ENCODE measurements at regions not wholly inside any gene's neighbourhood (a gene's known extent, or its start where the extent isn't known, plus 50 kb on each side); places are given as distances from the start of the nearest gene placed in this dataset.
"Not testable (repeated sequence)": the region's sequence is repeated elsewhere in the genome, so short reads cannot be mapped to it uniquely, and the experiment has no call there.

GRCh38 chr11:115616971-115617370 lies 112.8 kb upstream of the CADM1 start:
- DNase-seq (ENCODE audit: insufficient read length, low spot score), result no peak
- no peak for FAIRE-seq

GRCh38 chr11:115613986-115614632 lies 109.9 kb upstream of the CADM1 start:
- no peak for DNase-seq (ENCODE audit: insufficient read length, low spot score)
- FAIRE-seq, result no peak

- FAIRE-seq (no peak), DNase-seq (ENCODE audit: insufficient read length, low spot score) (no peak)
Measured at GRCh38 chr11:115613004-115613403, 108.8 kb upstream of the CADM1 start.

- DNase-seq (ENCODE audit: insufficient read length, low spot score) (no peak), FAIRE-seq (no peak)
Measured at GRCh38 chr11:115612046-115612730, 108.0 kb upstream of the CADM1 start.

GRCh38 chr11:115611343-115611742 lies 107.1 kb upstream of the CADM1 start:
- no peak for DNase-seq (ENCODE audit: insufficient read length, low spot score)
- FAIRE-seq, result no peak

GRCh38 chr11:115610908-115611307 lies 106.7 kb upstream of the CADM1 start:
- no peak for FAIRE-seq

GRCh38 chr11:115610234-115610633 lies 106.0 kb upstream of the CADM1 start:
- FAIRE-seq; DNase-seq (ENCODE audit: insufficient read length, low spot score): not testable (repeated sequence)

More at GRCh38 chr11:115610908-115611307, 106.7 kb upstream of the CADM1 start:
- DNase-seq (ENCODE audit: insufficient read length, low spot score), result no peak

GRCh38 chr11:115608976-115609375 lies 104.8 kb upstream of the CADM1 start:
- FAIRE-seq, result no peak
- DNase-seq (ENCODE audit: insufficient read length, low spot score), result no peak

GRCh38 chr11:115607621-115608221 lies 103.5 kb upstream of the CADM1 start:
- no peak for FAIRE-seq
- no peak for DNase-seq (ENCODE audit: insufficient read length, low spot score)

GRCh38 chr11:115606498-115607220 lies 102.4 kb upstream of the CADM1 start:
- no peak for FAIRE-seq
- no peak for DNase-seq (ENCODE audit: insufficient read length, low spot score)

GRCh38 chr11:115605871-115606497 lies 101.8 kb upstream of the CADM1 start:
- FAIRE-seq, result no peak

GRCh38 chr11:115605397-115605796 lies 101.2 kb upstream of the CADM1 start:
- FAIRE-seq; DNase-seq (ENCODE audit: insufficient read length, low spot score): not testable (repeated sequence)

More at GRCh38 chr11:115605871-115606497, 101.8 kb upstream of the CADM1 start:
- no peak for DNase-seq (ENCODE audit: insufficient read length, low spot score)

GRCh38 chr11:115599125-115599524 lies 94.9 kb upstream of the CADM1 start:
- FAIRE-seq (no peak), DNase-seq (ENCODE audit: insufficient read length, low spot score) (no peak)

GRCh38 chr11:115598257-115598901 lies 94.2 kb upstream of the CADM1 start:
- FAIRE-seq (no peak), DNase-seq (ENCODE audit: insufficient read length, low spot score) (no peak)

- DNase-seq (ENCODE audit: insufficient read length, low spot score) (no peak), FAIRE-seq (no peak)
Measured at GRCh38 chr11:115591380-115591779, 87.2 kb upstream of the CADM1 start.

GRCh38 chr11:115590254-115590653 lies 86.0 kb upstream of the CADM1 start:
- DNase-seq (ENCODE audit: insufficient read length, low spot score) (no peak), FAIRE-seq (no peak)

- FAIRE-seq, result no peak
- DNase-seq (ENCODE audit: insufficient read length, low spot score), result no peak
Measured at GRCh38 chr11:115587718-115588342, 83.6 kb upstream of the CADM1 start.

GRCh38 chr11:115585361-115586024 lies 81.3 kb upstream of the CADM1 start:
- no peak for FAIRE-seq
- peak; percentile 22 for DNase-seq (ENCODE audit: insufficient read length, low spot score)
